Activated CD8-positive, alpha-beta memory T cell treated with anti-CD3 and anti-CD28 coated beads, Interleukin-2, amount 50 U/mL, for 24 hours (primary cell): ENCODE measurements at regions not wholly inside any gene's neighbourhood (a gene's known extent, or its start where the extent isn't known, plus 50 kb on each side); places are given as distances from the start of the nearest gene placed in this dataset.

Source experiments
- DNase-seq: peaks from one replicate; pipeline ENCODE4 v3.0.0-alpha.2; 2020; ENCODE audit errors: extremely low read depth

DNA sequence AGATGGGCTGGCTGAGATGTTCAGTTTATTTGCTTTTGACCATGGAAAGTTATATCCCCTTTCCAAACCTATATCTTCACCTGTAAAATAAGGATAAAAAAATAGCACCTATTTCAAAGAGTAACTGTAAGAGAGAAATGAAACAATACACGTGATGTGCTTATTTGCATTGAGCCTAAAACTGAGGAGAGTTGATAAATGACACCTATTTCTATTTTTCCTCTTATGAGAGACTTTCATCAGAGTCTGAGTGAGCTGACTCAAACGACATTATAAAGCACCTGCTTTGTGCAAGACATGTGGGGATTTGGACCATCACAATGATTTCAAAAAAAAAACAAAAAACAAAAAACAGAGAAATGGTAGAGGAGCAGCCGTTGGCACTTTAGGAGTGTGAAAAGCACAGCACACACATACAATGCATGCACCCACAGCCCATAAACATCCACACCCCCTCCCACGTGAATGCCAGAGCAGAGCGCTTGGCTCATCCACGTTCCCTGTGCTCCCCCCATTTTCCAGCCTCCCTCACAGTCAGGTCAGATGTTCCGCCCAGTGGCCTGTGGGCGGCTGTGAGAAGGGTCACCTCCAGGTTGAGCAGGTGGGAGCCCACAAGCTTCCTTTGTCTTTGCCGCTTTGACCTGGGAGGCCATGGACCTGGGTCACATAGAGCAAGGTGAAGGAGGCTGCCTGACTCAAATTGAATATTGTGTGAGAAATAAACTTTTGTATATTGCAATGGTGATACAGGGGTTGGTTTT is 253.2 kb upstream of the ZNF32 start:
- DNase-seq: no peak

GRCh38 chr10:43901302-43901701 is 252.6 kb upstream of the ZNF32 start:
- no peak for DNase-seq

GRCh38 chr10:43900571-43900970 is 251.9 kb upstream of the ZNF32 start:
- DNase-seq: no peak

- no peak for DNase-seq
Measured at GRCh38 chr10:43899224-43899959, 250.7 kb upstream of the ZNF32 start.

GRCh38 chr10:43898592-43898991 is 249.9 kb upstream of the ZNF32 start:
- DNase-seq: no peak

- DNase-seq: no peak
Measured at GRCh38 chr10:43897765-43898419, 249.2 kb upstream of the ZNF32 start.

DNA sequence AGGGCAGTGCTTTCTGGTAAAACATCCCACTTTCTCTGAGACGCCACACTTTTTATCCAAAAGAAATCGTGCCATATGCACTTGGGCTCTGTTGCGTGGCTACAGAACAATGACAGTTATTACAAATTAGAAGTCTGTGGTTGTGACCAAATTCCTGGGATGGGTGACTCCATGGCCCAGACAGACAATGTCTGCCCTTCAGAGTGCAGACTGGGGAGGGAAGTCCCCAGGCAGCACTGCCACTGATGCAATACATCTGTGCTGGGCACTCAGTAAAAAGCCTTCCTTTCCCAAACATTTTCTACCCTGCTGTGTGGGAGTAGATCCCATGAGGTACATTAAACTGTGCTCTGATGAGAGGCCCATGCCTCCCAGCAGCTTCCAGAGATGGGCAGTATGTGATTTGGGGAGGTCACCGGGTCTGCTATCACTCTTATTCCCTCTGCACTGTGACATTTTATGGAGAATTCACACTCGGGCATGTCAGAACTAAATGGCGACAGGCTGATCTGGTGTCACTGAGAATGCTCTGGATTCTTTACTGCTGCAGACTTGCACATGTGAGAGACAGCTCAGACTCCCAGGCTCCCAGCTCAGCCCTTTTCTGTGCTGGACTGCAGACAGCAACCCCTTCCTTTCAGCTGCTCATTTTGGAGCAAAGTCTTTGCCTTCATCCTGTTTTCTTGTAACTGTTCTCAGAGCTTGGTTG is 243.5 kb upstream of the ZNF32 start:
- no peak for DNase-seq

GRCh38 chr10:43891241-43891640 is 242.6 kb upstream of the ZNF32 start:
- no peak for DNase-seq

- no peak for DNase-seq
Measured at GRCh38 chr10:43890124-43890523, 241.4 kb upstream of the ZNF32 start.

DNA sequence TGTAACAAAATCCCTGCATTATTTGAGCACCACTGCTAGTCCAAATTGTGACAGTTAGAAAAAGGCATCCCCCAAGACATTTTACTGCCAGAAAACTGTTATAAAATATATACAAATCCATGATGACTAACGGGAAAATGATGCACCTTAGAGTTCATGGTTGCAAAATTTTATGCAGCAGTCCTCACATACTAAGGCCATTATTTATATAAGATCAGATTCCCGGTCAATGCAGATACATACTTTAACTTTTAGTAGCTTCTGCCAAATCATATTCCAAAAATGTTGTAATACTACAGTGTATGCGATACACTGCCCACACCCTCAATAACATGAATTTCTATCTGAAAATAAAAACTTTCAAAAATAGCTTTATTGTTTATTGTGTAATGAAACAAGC is 239.9 kb upstream of the ZNF32 start:
- DNase-seq: no peak

- DNase-seq: no peak
Measured at GRCh38 chr10:43885842-43886241, 237.2 kb upstream of the ZNF32 start.

DNA sequence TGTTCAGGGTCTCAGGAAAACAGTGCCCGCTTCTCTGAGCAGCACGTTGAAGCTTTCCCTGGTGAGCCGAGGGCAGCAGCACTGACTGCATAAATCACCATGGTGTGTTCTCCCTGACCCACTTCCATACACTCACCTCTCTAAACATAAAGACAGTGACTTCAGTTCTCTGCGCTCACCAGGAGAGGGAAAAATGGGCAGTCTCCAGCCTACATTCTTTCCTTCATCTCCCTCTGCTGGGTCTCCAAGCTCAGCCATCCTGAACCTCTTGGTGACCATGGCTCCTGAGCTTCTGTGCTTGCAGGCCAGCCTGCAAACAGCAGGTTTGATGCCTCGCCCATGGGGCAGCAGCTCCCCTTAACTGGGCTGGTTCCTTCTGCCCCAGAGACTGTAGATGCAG is 236.6 kb upstream of the ZNF32 start:
- no peak for DNase-seq

- DNase-seq: no peak
Measured at GRCh38 chr10:43884501-43885105, 235.9 kb upstream of the ZNF32 start.

DNA sequence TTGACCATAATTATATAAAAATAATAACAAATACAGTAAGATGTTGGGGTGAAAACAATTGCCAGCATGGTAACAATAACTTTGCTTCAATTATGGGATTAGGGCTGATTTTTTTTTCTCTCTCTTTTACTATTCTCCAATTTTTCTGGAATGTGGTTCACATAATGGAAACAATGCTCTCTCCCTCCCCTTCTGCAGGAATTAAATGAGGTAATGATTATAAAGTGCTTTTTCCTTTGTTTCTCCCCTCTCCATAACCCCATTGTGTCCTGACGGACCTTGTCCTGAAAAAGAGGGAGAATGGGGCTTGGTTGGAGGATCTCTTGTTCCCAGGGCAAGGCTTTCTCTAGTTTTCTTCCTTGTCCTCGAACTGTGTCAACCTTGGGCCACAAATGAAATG is 234.0 kb upstream of the ZNF32 start:
- DNase-seq: no peak

- no peak for DNase-seq
Measured at GRCh38 chr10:43881657-43882056, 233.0 kb upstream of the ZNF32 start.

GRCh38 chr10:43880160-43880559 is 231.5 kb upstream of the ZNF32 start:
- DNase-seq: no peak

DNA sequence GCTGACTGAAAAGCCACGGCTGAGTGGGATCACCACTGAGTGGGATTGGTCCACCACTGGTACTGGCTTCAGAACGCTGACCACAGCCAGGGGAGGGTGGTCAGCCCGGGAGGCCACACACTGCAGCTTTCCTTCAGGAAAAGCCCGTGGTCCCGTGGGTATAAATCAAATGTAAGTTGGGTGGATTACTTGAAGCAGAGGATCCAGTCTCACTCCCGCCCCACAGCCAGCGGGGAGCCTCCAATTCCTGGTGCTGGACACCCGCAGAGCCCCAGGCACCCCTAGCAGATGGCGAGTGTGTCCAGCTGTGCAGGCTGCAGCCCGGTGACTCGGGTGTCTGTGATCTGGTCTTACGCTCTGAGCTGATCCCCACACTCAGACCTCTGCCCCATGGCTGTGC is 231.1 kb upstream of the ZNF32 start:
- DNase-seq: no peak

GRCh38 chr10:43879162-43879561 is 230.5 kb upstream of the ZNF32 start:
- no peak for DNase-seq

DNA sequence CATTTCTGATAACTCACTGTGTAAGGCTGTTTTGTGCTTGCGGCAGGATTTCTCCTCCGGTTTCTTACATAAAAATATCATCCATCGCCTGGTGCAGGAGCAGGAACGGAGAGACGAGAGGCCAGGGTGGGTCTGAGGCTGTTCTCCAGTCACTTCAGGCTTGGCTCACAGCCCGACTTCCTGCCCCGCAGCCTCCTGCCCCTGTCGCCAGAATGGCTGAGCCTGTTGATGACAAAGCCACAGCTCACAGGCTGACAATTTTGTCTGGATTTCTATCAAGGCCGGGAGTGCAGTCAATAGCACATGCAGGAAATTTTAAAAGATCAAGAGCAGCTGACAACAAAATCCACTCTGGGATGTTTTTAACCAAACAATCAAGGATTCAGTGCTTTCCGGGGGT is 229.7 kb upstream of the ZNF32 start:
- DNase-seq: no peak

GRCh38 chr10:43876976-43877375 is 228.3 kb upstream of the ZNF32 start:
- no peak for DNase-seq

- no peak for DNase-seq
Measured at GRCh38 chr10:43874984-43875383, 226.3 kb upstream of the ZNF32 start.

GRCh38 chr10:43873717-43874116 is 225.0 kb upstream of the ZNF32 start:
- DNase-seq: no peak
